HL-60 (cell line): ENCODE measurements at regions not wholly inside any gene's neighbourhood (a gene's known extent, or its start where the extent isn't known, plus 50 kb on each side); places are given as distances from the start of the nearest gene placed in this dataset.

Experiments
- DNase-seq, 2 experiments: peaks; one replicate each; pipeline ENCODE4 v3.0.0-alpha.2; 2010 to 2020; ENCODE audit warnings: low read depth in 1 of 2, low spot score in 1 of 2
- H3K27ac ChIP-seq: fragments of 250-450 bp; sonication (Bioruptor Pico); replicated peaks from 2 replicates; pipeline ENCODE4 v1.5.1; 2020; ENCODE audit warnings: mild to moderate bottlenecking, moderate library complexity
- H3K27me3 ChIP-seq: fragments of 250-450 bp; sonication (Bioruptor Pico); 2 replicates; pipeline ENCODE4 v1.5.1; 2021; ENCODE audit warnings: mild to moderate bottlenecking, moderate library complexity; ENCODE audit not compliant: insufficient read depth, poor library complexity, severe bottlenecking
- H3K4me3 ChIP-seq: replicated peaks from 2 replicates; pipeline ENCODE4 v1.5.1; 2011; ENCODE audit warnings: mild to moderate bottlenecking, control low read depth, low read length; ENCODE audit not compliant: insufficient read depth
- GABPA ChIP-seq: IDR thresholded peaks from 2 replicates; pipeline ENCODE4 v1.6.1; 2012; ENCODE audit warnings: low read depth
- POLR2AphosphoS5 ChIP-seq: IDR thresholded peaks from 2 replicates; pipeline ENCODE4 v1.6.1; 2012; ENCODE audit warnings: low read depth
- SPI1 ChIP-seq: IDR thresholded peaks from 2 replicates; pipeline ENCODE4 v1.6.1; 2012; ENCODE audit warnings: low read depth, mild to moderate bottlenecking, borderline replicate concordance
- TF ChIP-seq, protein P1 (sequence below): IDR thresholded peaks from 2 replicates; pipeline ENCODE4 v1.6.1; 2012; ENCODE audit warnings: low read depth; ENCODE audit not compliant: insufficient replicate concordance
- TF ChIP-seq, protein P2 (sequence below): IDR thresholded peaks from one replicate; pipeline ENCODE4 v1.5.1; 2011; ENCODE audit warnings: low read length, control low read depth, inconsistent platforms; ENCODE audit not compliant: insufficient read depth

DNA sequence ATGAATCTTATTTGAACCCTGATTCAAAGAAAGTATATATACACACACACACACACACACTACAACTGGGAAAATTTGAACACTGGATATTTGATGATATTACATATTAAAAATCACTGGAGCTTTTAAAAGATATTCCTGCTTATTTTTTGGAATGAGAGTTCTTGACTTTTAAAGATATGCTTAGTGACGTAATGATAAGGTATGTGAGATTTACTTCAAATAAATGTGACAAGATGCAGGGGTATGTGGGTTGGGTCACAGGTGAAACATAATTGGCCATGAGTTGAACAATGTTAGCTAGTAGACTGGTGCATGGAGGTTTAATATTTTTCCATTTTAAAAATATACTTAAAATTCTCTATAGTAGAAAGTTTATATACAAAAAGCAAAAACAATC, 258.6 kb downstream of the CBLN4 start:
- Histone ChIP-seq H3K27ac (no peak overlapping the region), H3K27me3 (no peaks in the 10 kb centered on the region), H3K4me3 (no peak overlapping the region)
- no peak for DNase-seq
- no peak for TF ChIP-seq SPI1
- TF ChIP-seq, protein P1, sequence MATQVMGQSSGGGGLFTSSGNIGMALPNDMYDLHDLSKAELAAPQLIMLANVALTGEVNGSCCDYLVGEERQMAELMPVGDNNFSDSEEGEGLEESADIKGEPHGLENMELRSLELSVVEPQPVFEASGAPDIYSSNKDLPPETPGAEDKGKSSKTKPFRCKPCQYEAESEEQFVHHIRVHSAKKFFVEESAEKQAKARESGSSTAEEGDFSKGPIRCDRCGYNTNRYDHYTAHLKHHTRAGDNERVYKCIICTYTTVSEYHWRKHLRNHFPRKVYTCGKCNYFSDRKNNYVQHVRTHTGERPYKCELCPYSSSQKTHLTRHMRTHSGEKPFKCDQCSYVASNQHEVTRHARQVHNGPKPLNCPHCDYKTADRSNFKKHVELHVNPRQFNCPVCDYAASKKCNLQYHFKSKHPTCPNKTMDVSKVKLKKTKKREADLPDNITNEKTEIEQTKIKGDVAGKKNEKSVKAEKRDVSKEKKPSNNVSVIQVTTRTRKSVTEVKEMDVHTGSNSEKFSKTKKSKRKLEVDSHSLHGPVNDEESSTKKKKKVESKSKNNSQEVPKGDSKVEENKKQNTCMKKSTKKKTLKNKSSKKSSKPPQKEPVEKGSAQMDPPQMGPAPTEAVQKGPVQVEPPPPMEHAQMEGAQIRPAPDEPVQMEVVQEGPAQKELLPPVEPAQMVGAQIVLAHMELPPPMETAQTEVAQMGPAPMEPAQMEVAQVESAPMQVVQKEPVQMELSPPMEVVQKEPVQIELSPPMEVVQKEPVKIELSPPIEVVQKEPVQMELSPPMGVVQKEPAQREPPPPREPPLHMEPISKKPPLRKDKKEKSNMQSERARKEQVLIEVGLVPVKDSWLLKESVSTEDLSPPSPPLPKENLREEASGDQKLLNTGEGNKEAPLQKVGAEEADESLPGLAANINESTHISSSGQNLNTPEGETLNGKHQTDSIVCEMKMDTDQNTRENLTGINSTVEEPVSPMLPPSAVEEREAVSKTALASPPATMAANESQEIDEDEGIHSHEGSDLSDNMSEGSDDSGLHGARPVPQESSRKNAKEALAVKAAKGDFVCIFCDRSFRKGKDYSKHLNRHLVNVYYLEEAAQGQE, result no peak
- TF ChIP-seq POLR2AphosphoS5, result no peak
- TF ChIP-seq, protein P2, sequence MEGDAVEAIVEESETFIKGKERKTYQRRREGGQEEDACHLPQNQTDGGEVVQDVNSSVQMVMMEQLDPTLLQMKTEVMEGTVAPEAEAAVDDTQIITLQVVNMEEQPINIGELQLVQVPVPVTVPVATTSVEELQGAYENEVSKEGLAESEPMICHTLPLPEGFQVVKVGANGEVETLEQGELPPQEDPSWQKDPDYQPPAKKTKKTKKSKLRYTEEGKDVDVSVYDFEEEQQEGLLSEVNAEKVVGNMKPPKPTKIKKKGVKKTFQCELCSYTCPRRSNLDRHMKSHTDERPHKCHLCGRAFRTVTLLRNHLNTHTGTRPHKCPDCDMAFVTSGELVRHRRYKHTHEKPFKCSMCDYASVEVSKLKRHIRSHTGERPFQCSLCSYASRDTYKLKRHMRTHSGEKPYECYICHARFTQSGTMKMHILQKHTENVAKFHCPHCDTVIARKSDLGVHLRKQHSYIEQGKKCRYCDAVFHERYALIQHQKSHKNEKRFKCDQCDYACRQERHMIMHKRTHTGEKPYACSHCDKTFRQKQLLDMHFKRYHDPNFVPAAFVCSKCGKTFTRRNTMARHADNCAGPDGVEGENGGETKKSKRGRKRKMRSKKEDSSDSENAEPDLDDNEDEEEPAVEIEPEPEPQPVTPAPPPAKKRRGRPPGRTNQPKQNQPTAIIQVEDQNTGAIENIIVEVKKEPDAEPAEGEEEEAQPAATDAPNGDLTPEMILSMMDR, result no peak
- TF ChIP-seq GABPA, result no peak

DNA sequence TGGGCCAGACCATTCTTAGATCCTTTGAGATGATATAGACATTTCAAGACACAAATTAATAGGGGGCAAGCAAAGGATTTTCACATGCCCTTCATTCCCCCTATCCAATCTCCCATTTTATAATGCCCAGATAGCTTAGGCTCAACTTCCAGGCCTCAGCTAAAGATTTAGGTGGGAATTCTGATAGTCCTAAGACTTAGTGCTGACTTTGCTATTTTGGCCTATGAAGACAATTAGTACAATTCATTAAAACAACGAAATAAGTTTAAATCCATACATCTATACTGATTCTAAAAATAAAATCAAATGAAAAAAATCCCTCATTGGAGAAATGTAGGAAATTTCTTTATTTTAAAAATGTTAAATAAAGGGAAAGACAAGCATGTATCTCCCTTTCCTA, 259.5 kb downstream of the CBLN4 start:
- H3K27ac ChIP-seq, result no peak overlapping the region
- DNase-seq, result no peak
- H3K4me3 ChIP-seq, result no peak overlapping the region
- H3K27me3 ChIP-seq, result no peaks in the 10 kb centered on the region
- TF ChIP-seq, protein P2, result no peak

DNA sequence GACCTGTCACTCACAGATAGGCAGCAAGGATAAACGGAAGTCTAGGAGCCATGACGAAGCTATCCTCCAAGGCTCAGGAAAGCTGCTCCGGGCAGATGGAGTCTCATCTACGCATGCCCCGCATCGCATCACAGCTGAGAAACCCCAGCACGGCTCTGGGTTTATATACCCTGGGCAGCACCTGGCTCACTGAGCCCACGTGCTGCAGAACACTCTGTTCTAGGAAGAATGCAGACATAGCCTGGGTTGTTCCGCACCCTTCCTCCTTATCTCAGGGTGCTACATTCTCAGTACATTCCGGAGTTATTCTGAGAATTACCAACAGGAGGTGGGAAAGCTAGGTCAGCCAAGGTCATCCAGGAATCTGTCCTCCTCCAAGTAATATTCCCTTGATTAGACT, 260.4 kb downstream of the CBLN4 start:
- TF ChIP-seq SPI1 (no peak), POLR2AphosphoS5 (no peak), GABPA (no peak)
- TF ChIP-seq, protein P2, result no peak
- TF ChIP-seq, protein P1, result no peak
- Histone ChIP-seq H3K27me3 (no peaks in the 10 kb centered on the region), H3K4me3 (no peak overlapping the region), H3K27ac (no peak overlapping the region)
- no peak for DNase-seq

DNA sequence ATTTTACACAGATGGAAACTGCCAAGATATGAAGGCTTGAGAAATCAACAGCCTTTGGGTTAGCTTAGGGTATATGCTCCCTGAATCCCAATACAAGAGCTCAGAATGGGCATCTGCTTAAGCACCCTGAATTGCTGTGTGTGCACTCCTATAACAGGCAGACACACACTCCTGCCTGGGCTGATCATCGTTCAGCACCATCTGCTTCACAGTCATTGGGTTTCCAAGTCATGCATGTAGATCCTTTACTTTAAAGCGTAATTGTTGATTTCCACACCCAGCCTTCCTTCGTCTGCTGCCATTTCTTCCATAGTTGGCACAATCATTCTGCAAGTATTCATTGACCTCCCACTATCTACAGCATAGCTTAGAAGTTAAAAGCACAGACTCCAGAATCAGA, 263.5 kb downstream of the CBLN4 start:
- no peaks in the 10 kb centered on the region for H3K27me3 ChIP-seq
- no peak overlapping the region for H3K4me3 ChIP-seq
- H3K27ac ChIP-seq, result no peak overlapping the region
- TF ChIP-seq GABPA, result no peak
- TF ChIP-seq, protein P2, result no peak
- no peak for TF ChIP-seq POLR2AphosphoS5
- TF ChIP-seq SPI1, result no peak
- TF ChIP-seq, protein P1, result no peak
- DNase-seq, result no peak
